NB4 (cell line): ENCODE measurements at regions not wholly inside any gene's neighbourhood (a gene's known extent, or its start where the extent isn't known, plus 50 kb on each side); places are given as distances from the start of the nearest gene placed in this dataset.

Experiments
- DNase-seq: peaks from one replicate; pipeline ENCODE4 v3.0.0; 2010; ENCODE audit warnings: low read depth
- H3K4me3 ChIP-seq: one replicate; pipeline ENCODE4 v1.5.1; 2011; ENCODE audit warnings: mild to moderate bottlenecking, low read depth, low read length, moderate library complexity
- CTCF ChIP-seq: IDR thresholded peaks from one replicate; pipeline ENCODE4 v1.5.1; 2012; ENCODE audit warnings: low read depth, low read length
- MAX ChIP-seq: IDR thresholded peaks from 2 replicates; pipeline ENCODE4 v1.6.1; 2011; ENCODE audit warnings: low read depth, low read length
- MYC ChIP-seq: IDR thresholded peaks from 2 replicates; pipeline ENCODE4 v1.6.1; 2011; ENCODE audit warnings: low read depth, low read length
- POLR2A ChIP-seq: IDR thresholded peaks from 2 replicates; pipeline ENCODE4 v1.6.1; 2011; ENCODE audit warnings: mild to moderate bottlenecking; ENCODE audit not compliant: insufficient read length; ENCODE audit errors: extremely low read depth

- DNase-seq: no peak
- TF ChIP-seq CTCF: no peak
- TF ChIP-seq POLR2A: no peak
- TF ChIP-seq MAX: no peak
- TF ChIP-seq MYC: no peak
- H3K4me3 ChIP-seq: no peak overlapping the region
Observed at GRCh38 chr15:39180030-39180429, 400.8 kb upstream of the THBS1 start.

GRCh38 chr15:39180483-39180933 lies 400.4 kb upstream of the THBS1 start:
- TF ChIP-seq MYC (no peak), MAX (no peak), POLR2A (no peak), CTCF (no peak)
- no peak for DNase-seq
- no peak overlapping the region for H3K4me3 ChIP-seq

GRCh38 chr15:39181056-39181747 lies 399.7 kb upstream of the THBS1 start:
- H3K4me3 ChIP-seq: no peak overlapping the region
- TF ChIP-seq MAX: no peak
- no peak for TF ChIP-seq MYC
- no peak for TF ChIP-seq POLR2A
- no peak for TF ChIP-seq CTCF
- DNase-seq: no peak

GRCh38 chr15:39181940-39182339 lies 398.9 kb upstream of the THBS1 start:
- no peak for DNase-seq
- TF ChIP-seq CTCF: no peak
- no peak for TF ChIP-seq MAX
- H3K4me3 ChIP-seq: no peak overlapping the region

- TF ChIP-seq MAX (no peak), POLR2A (no peak), CTCF (no peak), MYC (no peak)
- DNase-seq: no peak
Observed at GRCh38 chr15:39183164-39183881, 397.6 kb upstream of the THBS1 start.

More at GRCh38 chr15:39183164-39183881, 397.6 kb upstream of the THBS1 start:
- no peak overlapping the region for H3K4me3 ChIP-seq
